Hematopoietic multipotent progenitor cell treated with erythropoietin and hydrocortisone succinate and interleukin-3 and kit ligand, for 6 days (in vitro differentiated cells): ENCODE measurements at regions not wholly inside any gene's neighbourhood (a gene's known extent, or its start where the extent isn't known, plus 50 kb on each side); places are given as distances from the start of the nearest gene placed in this dataset.
"Not testable (repeated sequence)": the region's sequence is repeated elsewhere in the genome, so short reads cannot be mapped to it uniquely, and the experiment has no call there.

Experiments
- DNase-seq: peaks from one replicate; pipeline ENCODE4 v3.0.0-alpha.2; 2015

GRCh38 chr12:9449181-9449580 is 158.5 kb downstream of the KLRB1 start:
- DNase-seq: peak; percentile 53

- not testable (repeated sequence) for DNase-seq
Observed at GRCh38 chr12:9448648-9449047, 159.1 kb downstream of the KLRB1 start.

GRCh38 chr12:9447791-9448614 is 159.7 kb downstream of the KLRB1 start:
- peak; percentile 90 for DNase-seq

- not testable (repeated sequence) for DNase-seq
Observed at GRCh38 chr12:9446883-9447761, 160.6 kb downstream of the KLRB1 start.

GRCh38 chr12:9440428-9440827 is 167.3 kb downstream of the KLRB1 start:
- not testable (repeated sequence) for DNase-seq

- DNase-seq: not testable (repeated sequence)
Observed at GRCh38 chr12:9435682-9436081, 172.0 kb downstream of the KLRB1 start.

GRCh38 chr12:9430385-9430784 is 177.3 kb downstream of the KLRB1 start:
- DNase-seq: not testable (repeated sequence)

GRCh38 chr12:9428856-9429255 is 178.9 kb downstream of the KLRB1 start:
- not testable (repeated sequence) for DNase-seq

- not testable (repeated sequence) for DNase-seq
Observed at GRCh38 chr12:9425429-9425828, 182.3 kb downstream of the KLRB1 start.

- DNase-seq: not testable (repeated sequence)
Observed at GRCh38 chr12:9424175-9424740, 183.5 kb downstream of the KLRB1 start.

- DNase-seq: not testable (repeated sequence)
Observed at GRCh38 chr12:9422689-9423088, 185.0 kb downstream of the KLRB1 start.

- not testable (repeated sequence) for DNase-seq
Observed at GRCh38 chr12:9421520-9422086, 186.1 kb downstream of the KLRB1 start.

GRCh38 chr12:9420817-9421519 is 186.7 kb downstream of the KLRB1 start:
- not testable (repeated sequence) for DNase-seq

- not testable (repeated sequence) for DNase-seq
Observed at GRCh38 chr12:9418669-9419041, 189.1 kb downstream of the KLRB1 start.

- DNase-seq: not testable (repeated sequence)
Observed at GRCh38 chr12:9417947-9418668, 189.6 kb downstream of the KLRB1 start.

GRCh38 chr12:9417341-9417740 is 190.4 kb downstream of the KLRB1 start:
- DNase-seq: not testable (repeated sequence)

GRCh38 chr12:9416346-9416745 is 191.4 kb downstream of the KLRB1 start:
- DNase-seq: not testable (repeated sequence)

- not testable (repeated sequence) for DNase-seq
Observed at GRCh38 chr12:9415898-9416297, 191.8 kb downstream of the KLRB1 start.

- not testable (repeated sequence) for DNase-seq
Observed at GRCh38 chr12:9413862-9414261, 193.9 kb downstream of the KLRB1 start.

- DNase-seq: not testable (repeated sequence)
Observed at GRCh38 chr12:9412459-9412858, 195.3 kb downstream of the KLRB1 start.

GRCh38 chr12:9411616-9412268 is 196.0 kb downstream of the KLRB1 start:
- not testable (repeated sequence) for DNase-seq
